Ovary (tissue), 7 donors: ENCODE measurements at regions not wholly inside any gene's neighbourhood (a gene's known extent, or its start where the extent isn't known, plus 50 kb on each side); places are given as distances from the start of the nearest gene placed in this dataset.

Experiments used
- DNase-seq, 5 donors: peaks; one replicate each; pipeline ENCODE4 v3.0.0-alpha.2; 2019 to 2020
- H3K27ac ChIP-seq, 2 donors: fragments of 200-600 bp; one replicate each; pipeline versions ENCODE4 v1.5.1 to v1.8.0; 2019 to 2022
- H3K27me3 ChIP-seq: fragments of 200-600 bp; one replicate; pipeline ENCODE4 v1.8.0; 2022
- H3K36me3 ChIP-seq: fragments of 200-600 bp; sonication (generic); one replicate; pipeline ENCODE4 v1.5.1; 2019
- H3K4me1 ChIP-seq: one replicate; pipeline ENCODE4 v1.8.1; 2013; ENCODE audit warnings: mild to moderate bottlenecking, moderate library complexity; ENCODE audit not compliant: insufficient read depth
- H3K4me3 ChIP-seq: fragments of 200-600 bp; sonication (generic); one replicate; pipeline ENCODE4 v1.5.1; 2017
- H3K9me3 ChIP-seq, 2 donors: fragments of 200-600 bp in 1 of 2; sonication (generic) in 1 of 2; one replicate each; pipeline versions ENCODE4 v1.5.1 to v1.8.1; 2013 to 2019; ENCODE audit warnings: mild to moderate bottlenecking in 1 of 2, moderate library complexity in 1 of 2
- EP300 ChIP-seq: sonication (generic); formaldehyde crosslinking; IDR thresholded peaks from one replicate; pipeline ENCODE4 v1.6.1; 2017; ENCODE audit warnings: antibody characterized with exemption
- POLR2A ChIP-seq: fragments of 450-650 bp; IDR thresholded peaks from one replicate; pipeline ENCODE4 v1.6.1; 2017; ENCODE audit warnings: antibody characterized with exemption, mild to moderate bottlenecking, moderate library complexity
- WGBS, 3 donors: extraction: QIAGEN DNeasy Blood & Tissue Kit in 1 of 3; methylation state at CpG; one replicate each; pipeline versions ENCODE4 v1.1.5 to v1.1.7; 2013 to 2017; 5-methylcytosine and 5-hydroxymethylcytosine counted together
- intact Hi-C, 4 donors: fragments of 100-400 bp; cut with DNase I; formaldehyde crosslinking; loops; one replicate each; pipeline versions ENCODE4 v1.11.0 to v1.15.1; 2022 to 2023
- TF ChIP-seq, protein P1 (sequence below), 3 donors: fragments of 450-650 bp in 2 of 3; fragments of 200-600 bp in 1 of 3; IDR thresholded peaks; one replicate each; pipeline versions ENCODE4 v1.5.1 to v1.8.0; 2016 to 2022; ENCODE audit warnings: antibody characterized with exemption in 3 of 3, mild to moderate bottlenecking in 1 of 3
- donor health status: DM: no; HTN: no; CAD: no; lungs with moderate emphysema.
- donor health status: DM: no; HTN: no; CAD: no.
- donor health status: Bipolar disorder and iron deficiency.
- donor health status: DM: no; HTN: no; CAD: no.
- donor health status: DM: yes; HTN: yes; CAD: no.

DNA sequence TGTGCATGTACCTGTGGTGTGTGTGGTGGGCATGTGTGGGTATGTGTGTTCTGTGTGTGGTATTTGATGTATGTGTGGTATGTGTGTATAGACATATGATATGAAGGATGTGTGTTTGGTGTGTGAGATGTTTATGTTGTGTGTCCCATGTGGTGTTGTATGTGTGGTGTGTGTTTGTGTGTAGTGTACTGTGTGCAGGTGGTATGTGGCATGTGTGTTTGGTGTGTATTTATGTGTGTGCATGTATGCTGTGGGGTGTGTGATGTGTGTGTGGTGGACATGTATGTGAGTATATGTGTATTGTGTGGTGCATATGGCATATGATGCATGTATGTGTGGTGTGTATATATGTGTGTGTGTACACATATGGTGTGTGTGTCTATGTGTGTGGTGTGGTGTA lies 718.8 kb upstream of the SOX11 start:
- no peak overlapping the region for H3K27ac ChIP-seq
- H3K27me3 ChIP-seq: no peaks in the 10 kb centered on the region
- intact Hi-C loops: no loop called here
- TF ChIP-seq, protein P1, sequence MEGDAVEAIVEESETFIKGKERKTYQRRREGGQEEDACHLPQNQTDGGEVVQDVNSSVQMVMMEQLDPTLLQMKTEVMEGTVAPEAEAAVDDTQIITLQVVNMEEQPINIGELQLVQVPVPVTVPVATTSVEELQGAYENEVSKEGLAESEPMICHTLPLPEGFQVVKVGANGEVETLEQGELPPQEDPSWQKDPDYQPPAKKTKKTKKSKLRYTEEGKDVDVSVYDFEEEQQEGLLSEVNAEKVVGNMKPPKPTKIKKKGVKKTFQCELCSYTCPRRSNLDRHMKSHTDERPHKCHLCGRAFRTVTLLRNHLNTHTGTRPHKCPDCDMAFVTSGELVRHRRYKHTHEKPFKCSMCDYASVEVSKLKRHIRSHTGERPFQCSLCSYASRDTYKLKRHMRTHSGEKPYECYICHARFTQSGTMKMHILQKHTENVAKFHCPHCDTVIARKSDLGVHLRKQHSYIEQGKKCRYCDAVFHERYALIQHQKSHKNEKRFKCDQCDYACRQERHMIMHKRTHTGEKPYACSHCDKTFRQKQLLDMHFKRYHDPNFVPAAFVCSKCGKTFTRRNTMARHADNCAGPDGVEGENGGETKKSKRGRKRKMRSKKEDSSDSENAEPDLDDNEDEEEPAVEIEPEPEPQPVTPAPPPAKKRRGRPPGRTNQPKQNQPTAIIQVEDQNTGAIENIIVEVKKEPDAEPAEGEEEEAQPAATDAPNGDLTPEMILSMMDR (IDR thresholded peaks at IDR 0.05): no peak
- no peak for TF ChIP-seq EP300
- TF ChIP-seq POLR2A: no peak
- no peak overlapping the region for H3K4me3 ChIP-seq
- H3K9me3 ChIP-seq: no peaks in the 10 kb centered on the region
- no peak for DNase-seq
- no peaks in the 10 kb centered on the region for H3K4me1 ChIP-seq
- no peaks in the 10 kb centered on the region for H3K36me3 ChIP-seq

- no peak for DNase-seq
- H3K4me1 ChIP-seq: no peaks in the 10 kb centered on the region
- no peak overlapping the region for H3K27ac ChIP-seq
- no peaks in the 10 kb centered on the region for H3K27me3 ChIP-seq
- intact Hi-C loops: no loop called here
- WGBS, 3 donors: 79 to 88% (median 82%) methylated on average over 2 of the region's 2 CpGs
- TF ChIP-seq, protein P1 (IDR thresholded peaks at IDR 0.05): no peak
- no peak for TF ChIP-seq EP300
- H3K4me3 ChIP-seq: no peak overlapping the region
- H3K36me3 ChIP-seq: no peaks in the 10 kb centered on the region
- H3K9me3 ChIP-seq: no peaks in the 10 kb centered on the region
Measured at GRCh38 chr2:4973973-4974372, 718.2 kb upstream of the SOX11 start.

DNA sequence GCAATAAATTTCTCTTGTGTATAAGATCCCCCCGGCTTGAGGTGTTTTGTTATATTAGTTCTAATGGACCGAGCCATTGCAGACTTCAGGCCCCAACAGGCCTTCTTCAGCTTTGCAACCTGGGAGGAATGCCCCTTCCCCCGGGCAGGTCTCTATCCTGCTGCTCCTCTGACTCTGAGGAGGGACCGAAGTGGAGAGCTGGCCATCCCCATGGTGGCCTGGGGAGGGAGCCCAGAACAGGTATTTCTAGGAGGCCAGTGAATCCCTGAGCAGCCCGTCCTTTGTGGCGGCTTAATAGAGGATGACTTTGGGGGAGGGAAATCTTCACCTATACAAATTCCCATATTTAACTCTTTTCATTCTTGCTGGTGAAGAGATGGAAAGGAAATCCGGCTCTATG lies 715.8 kb upstream of the SOX11 start:
- intact Hi-C loops: no loop called here
- Histone ChIP-seq H3K4me3 (no peak overlapping the region), H3K27ac (no peak overlapping the region), H3K27me3 (no peaks in the 10 kb centered on the region), H3K4me1 (no peaks in the 10 kb centered on the region), H3K9me3 (no peaks in the 10 kb centered on the region), H3K36me3 (no peaks in the 10 kb centered on the region)
- no peak for TF ChIP-seq POLR2A
- TF ChIP-seq EP300: no peak
- TF ChIP-seq, protein P1 (IDR thresholded peaks at IDR 0.05): no peak
- DNase-seq: no peak
- WGBS, 3 donors: 83 to 87% (median 84%) methylated on average over 7 of the region's 7 CpGs

- H3K4me3 ChIP-seq: no peak overlapping the region
- TF ChIP-seq POLR2A (no peak), EP300 (no peak)
- TF ChIP-seq, protein P1 (IDR thresholded peaks at IDR 0.05): no peak
- 43 to 57% (median 48%) methylated on average over 11 of the region's 11 CpGs for WGBS, 3 donors
- intact Hi-C loops: no loop called here
- no peaks in the 10 kb centered on the region for H3K27me3 ChIP-seq
- no peak overlapping the region for H3K27ac ChIP-seq
- no peaks in the 10 kb centered on the region for H3K9me3 ChIP-seq
- no peaks in the 10 kb centered on the region for H3K36me3 ChIP-seq
- no peaks in the 10 kb centered on the region for H3K4me1 ChIP-seq
- DNase-seq: no peak
Measured at GRCh38 chr2:4979111-4979510, 713.1 kb upstream of the SOX11 start.

DNA sequence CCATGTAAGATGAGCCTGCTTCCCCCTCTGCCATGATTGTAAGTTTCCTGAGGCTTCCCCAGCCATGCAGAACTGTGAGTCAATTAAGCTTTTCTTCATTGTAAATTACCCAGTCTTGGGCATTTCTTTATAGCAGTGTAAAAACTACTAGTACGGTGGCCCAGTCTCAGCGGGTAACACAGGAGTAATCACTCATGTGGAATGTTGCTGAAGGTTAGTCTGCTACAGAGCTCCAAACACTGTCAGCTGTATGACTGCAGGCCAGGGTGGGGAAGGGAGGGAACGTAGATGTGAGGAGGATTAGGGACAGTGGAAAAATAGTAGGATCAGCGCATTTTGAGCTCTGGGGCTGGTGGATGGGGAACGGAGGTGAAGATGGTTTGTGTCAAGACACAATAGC lies 711.2 kb upstream of the SOX11 start:
- H3K4me3 ChIP-seq: no peak overlapping the region
- no peaks in the 10 kb centered on the region for H3K27me3 ChIP-seq
- intact Hi-C loops: no loop called here
- H3K9me3 ChIP-seq: no peaks in the 10 kb centered on the region
- 66 to 77% (median 74%) methylated on average over 5 of the region's 5 CpGs for WGBS, 3 donors
- H3K27ac ChIP-seq: no peak overlapping the region
- TF ChIP-seq EP300 (no peak), POLR2A (no peak)
- TF ChIP-seq, protein P1 (IDR thresholded peaks at IDR 0.05): no peak
- no peaks in the 10 kb centered on the region for H3K36me3 ChIP-seq
- no peaks in the 10 kb centered on the region for H3K4me1 ChIP-seq
- no peak for DNase-seq
